ENCODE measurements at regions not wholly inside any gene's neighbourhood (a gene's known extent, or its start where the extent isn't known, plus 50 kb on each side); places are given as distances from the start of the nearest gene placed in this dataset.
"Not testable (repeated sequence)": the region's sequence is repeated elsewhere in the genome, so short reads cannot be mapped to it uniquely, and the experiment has no call there.

DNA sequence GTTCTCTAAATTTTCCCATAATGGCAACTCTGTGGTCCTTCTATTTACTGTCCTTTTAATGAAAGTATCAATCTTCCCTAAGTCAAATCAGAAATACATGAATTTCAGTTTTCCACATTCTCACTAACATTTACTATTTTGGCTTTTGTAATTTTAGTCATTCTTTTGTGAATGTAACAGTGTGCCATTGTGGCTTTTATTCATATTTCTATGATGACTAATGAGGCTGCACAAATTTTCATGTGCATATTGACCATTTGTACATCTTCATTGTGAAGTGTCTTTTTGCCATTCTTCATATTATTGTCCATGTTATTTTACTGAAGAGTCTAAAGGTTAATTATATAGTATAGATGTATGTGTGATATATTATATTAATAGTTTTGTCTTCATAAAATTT lies 431.0 kb upstream of the BRINP3 start:
- no peaks in the 10 kb centered on the region for H3K27me3 Mint-ChIP-seq
- intact Hi-C loops (cut with micrococcal nuclease) = no loop called here
- ATAC-seq = no peak
- H3K27me3 ChIP-seq (ENCODE audit: control insufficient read depth in 2 of 2, insufficient read depth in 2 of 2, low read length in 2 of 2) = no peaks in the 10 kb centered on the region
- H3K27ac ChIP-seq (ENCODE audit: low read depth, low read length) = no peak overlapping the region
- H3K4me1 Mint-ChIP-seq = no peaks in the 10 kb centered on the region
- no peak overlapping the region for H3K4me3 ChIP-seq (ENCODE audit: low read length)
- ChIA-PET POLR2A (no interaction called here), CTCF (interaction anchor here (0.8 kb wide), 1 partner anchor 15 kb away, joined by 3 read pairs; no protein-coding TSS in a partner anchor)
- no peaks in the 10 kb centered on the region for H3K4me1 ChIP-seq (ENCODE audit: control insufficient read depth in 2 of 2, insufficient read depth in 2 of 2, low read length in 2 of 2)
- no peaks in the 10 kb centered on the region for H3K36me3 ChIP-seq (ENCODE audit: control insufficient read depth in 2 of 3, insufficient read depth in 3 of 3, low read length in 3 of 3)
- H3K9me3 ChIP-seq (ENCODE audit: control insufficient read depth in 2 of 3, low read length in 3 of 3) = no peaks in the 10 kb centered on the region
- no peaks in the 10 kb centered on the region for H3K36me3 Mint-ChIP-seq
- DNase-seq = no peak
- no peak overlapping the region for H3K4me3 Mint-ChIP-seq
- H3K27ac Mint-ChIP-seq = no peak overlapping the region
- peaks cover 0 to 15% (median 5%) of the 10 kb centered on the region in 11 donors for H3K9me3 Mint-ChIP-seq

DNA sequence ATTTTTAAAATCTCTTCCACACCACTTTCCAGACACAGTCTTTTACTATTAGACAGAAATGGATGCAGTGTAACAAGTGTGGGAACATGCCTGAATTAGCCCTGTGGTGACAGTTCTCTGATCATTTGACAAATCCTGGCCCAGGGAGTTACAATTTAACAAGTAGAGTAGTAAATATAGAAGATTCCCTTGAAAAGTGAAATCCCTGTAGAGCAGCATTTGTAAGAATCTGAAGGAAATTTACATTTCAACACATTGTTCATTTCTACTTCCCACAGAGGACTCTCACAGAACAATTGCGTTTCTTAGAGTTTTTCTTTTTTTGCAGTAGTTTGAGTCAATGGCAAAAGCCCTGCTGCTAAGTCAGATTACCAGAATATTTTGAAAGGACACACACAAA lies 458.3 kb upstream of the BRINP3 start:
- Histone ChIP-seq H3K27ac (ENCODE audit: low read depth, low read length) (no peak overlapping the region), H3K4me3 (ENCODE audit: low read length) (no peak overlapping the region), H3K4me1 (ENCODE audit: control insufficient read depth in 2 of 2, insufficient read depth in 2 of 2, low read length in 2 of 2) (no peaks in the 10 kb centered on the region), H3K9me3 (ENCODE audit: control insufficient read depth in 2 of 3, low read length in 3 of 3) (peaks cover 0 to 3% (median 0%) of the 10 kb centered on the region in 3 experiments), H3K36me3 (ENCODE audit: control insufficient read depth in 2 of 3, insufficient read depth in 3 of 3, low read length in 3 of 3) (no peaks in the 10 kb centered on the region), H3K27me3 (ENCODE audit: control insufficient read depth in 2 of 2, insufficient read depth in 2 of 2, low read length in 2 of 2) (no peaks in the 10 kb centered on the region)
- CTCF ChIA-PET = no interaction called here
- POLR2A ChIA-PET = no interaction called here
- no peaks in the 10 kb centered on the region for H3K36me3 Mint-ChIP-seq
- no peak overlapping the region for H3K27ac Mint-ChIP-seq
- DNase-seq (no peak), ATAC-seq (no peak)
- H3K27me3 Mint-ChIP-seq = no peaks in the 10 kb centered on the region
- H3K9me3 Mint-ChIP-seq = peaks cover 0 to 8% (median 3%) of the 10 kb centered on the region in 11 donors
- H3K4me1 Mint-ChIP-seq = no peaks in the 10 kb centered on the region
- intact Hi-C loops (cut with micrococcal nuclease) = no loop called here
- no peak overlapping the region for H3K4me3 Mint-ChIP-seq

DNA sequence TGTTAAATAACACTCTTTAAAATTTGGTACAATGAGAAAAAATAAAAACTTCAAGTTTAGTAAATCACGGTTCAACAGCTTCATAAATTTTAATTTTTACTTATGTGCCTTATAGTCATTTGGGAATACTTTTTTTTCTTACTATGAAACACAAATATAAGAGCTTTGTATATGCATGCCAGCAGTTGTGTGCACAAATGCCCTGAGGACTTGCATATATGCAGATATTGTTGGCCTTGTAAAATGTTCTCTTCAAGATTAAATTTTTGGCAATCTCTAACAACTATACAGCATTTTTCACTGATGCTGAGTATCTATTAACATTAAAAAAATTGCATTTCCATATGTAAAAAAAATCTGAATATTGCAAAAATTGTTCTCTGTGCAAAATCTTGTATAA lies 458.7 kb upstream of the BRINP3 start:
- Histone ChIP-seq H3K27me3 (ENCODE audit: control insufficient read depth in 2 of 2, insufficient read depth in 2 of 2, low read length in 2 of 2) (no peaks in the 10 kb centered on the region), H3K4me1 (ENCODE audit: control insufficient read depth in 2 of 2, insufficient read depth in 2 of 2, low read length in 2 of 2) (no peaks in the 10 kb centered on the region), H3K27ac (ENCODE audit: low read depth, low read length) (no peak overlapping the region), H3K36me3 (ENCODE audit: control insufficient read depth in 2 of 3, insufficient read depth in 3 of 3, low read length in 3 of 3) (no peaks in the 10 kb centered on the region), H3K9me3 (ENCODE audit: control insufficient read depth in 2 of 3, low read length in 3 of 3) (peaks cover 0 to 3% (median 0%) of the 10 kb centered on the region in 3 experiments), H3K4me3 (ENCODE audit: low read length) (no peak overlapping the region)
- CTCF ChIA-PET = no interaction called here
- POLR2A ChIA-PET = no interaction called here
- intact Hi-C loops (cut with micrococcal nuclease) = no loop called here
- no peak overlapping the region for H3K4me3 Mint-ChIP-seq
- H3K27ac Mint-ChIP-seq = no peak overlapping the region
- no peaks in the 10 kb centered on the region for H3K27me3 Mint-ChIP-seq
- DNase-seq = no peak
- ATAC-seq = no peak
- no peaks in the 10 kb centered on the region for H3K4me1 Mint-ChIP-seq
- peaks cover 0 to 9% (median 3%) of the 10 kb centered on the region in 11 donors for H3K9me3 Mint-ChIP-seq
- H3K36me3 Mint-ChIP-seq = no peaks in the 10 kb centered on the region

DNA sequence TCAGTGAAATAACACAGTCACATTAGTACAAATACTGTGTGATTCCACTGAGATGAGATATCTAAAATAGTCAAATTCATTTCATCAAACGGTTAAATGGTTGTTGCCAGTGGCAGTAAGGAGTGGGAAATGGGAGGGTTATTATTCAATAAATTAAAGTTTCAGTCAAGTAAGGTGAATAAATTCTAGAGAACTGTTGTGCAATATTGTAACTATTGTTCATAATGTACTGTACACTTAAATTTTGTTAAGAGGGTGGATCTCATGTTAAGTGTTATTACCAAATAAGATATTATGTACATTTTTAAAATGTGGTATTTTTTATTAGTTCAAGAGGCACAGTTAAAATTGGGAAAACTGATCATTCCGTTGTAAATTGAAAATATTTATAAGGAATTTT lies 463.3 kb upstream of the BRINP3 start:
- ATAC-seq (no peak), DNase-seq (no peak)
- no peaks in the 10 kb centered on the region for H3K27me3 ChIP-seq (ENCODE audit: control insufficient read depth in 2 of 2, insufficient read depth in 2 of 2, low read length in 2 of 2)
- H3K4me1 Mint-ChIP-seq = no peaks in the 10 kb centered on the region
- H3K9me3 Mint-ChIP-seq = peaks cover 0 to 15% (median 0%) of the 10 kb centered on the region in 11 donors
- H3K4me3 Mint-ChIP-seq = no peak overlapping the region
- H3K36me3 Mint-ChIP-seq = no peaks in the 10 kb centered on the region
- H3K36me3 ChIP-seq (ENCODE audit: control insufficient read depth in 2 of 3, insufficient read depth in 3 of 3, low read length in 3 of 3) = no peaks in the 10 kb centered on the region
- H3K27ac ChIP-seq (ENCODE audit: low read depth, low read length) = no peak overlapping the region
- no peak overlapping the region for H3K4me3 ChIP-seq (ENCODE audit: low read length)
- no peak overlapping the region for H3K27ac Mint-ChIP-seq
- H3K9me3 ChIP-seq (ENCODE audit: control insufficient read depth in 2 of 3, low read length in 3 of 3) = no peaks in the 10 kb centered on the region
- CTCF ChIA-PET = no interaction called here
- POLR2A ChIA-PET = no interaction called here
- no peaks in the 10 kb centered on the region for H3K27me3 Mint-ChIP-seq
- H3K4me1 ChIP-seq (ENCODE audit: control insufficient read depth in 2 of 2, insufficient read depth in 2 of 2, low read length in 2 of 2) = no peaks in the 10 kb centered on the region
- intact Hi-C loops (cut with micrococcal nuclease) = no loop called here

DNA sequence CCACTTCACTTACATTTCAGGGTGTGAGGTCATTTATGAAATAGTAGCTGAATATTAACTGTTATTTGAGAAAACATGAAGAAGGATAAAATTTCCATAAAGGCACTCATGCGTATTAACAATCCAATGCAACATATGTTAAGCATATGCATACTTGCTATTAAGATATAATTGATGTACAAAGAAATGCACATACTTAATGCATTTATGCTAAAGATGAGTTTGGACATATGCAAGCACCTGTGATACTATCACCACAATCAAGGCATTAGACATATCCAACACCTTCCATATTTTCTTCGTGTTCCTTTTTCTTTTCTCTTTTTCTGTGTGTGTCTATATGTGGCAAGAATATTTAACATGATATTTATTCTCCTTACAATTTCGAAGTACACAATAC lies 464.8 kb upstream of the BRINP3 start:
- no peak for DNase-seq
- Histone ChIP-seq H3K4me1 (ENCODE audit: control insufficient read depth in 2 of 2, insufficient read depth in 2 of 2, low read length in 2 of 2) (no peaks in the 10 kb centered on the region), H3K27ac (ENCODE audit: low read depth, low read length) (no peak overlapping the region), H3K27me3 (ENCODE audit: control insufficient read depth in 2 of 2, insufficient read depth in 2 of 2, low read length in 2 of 2) (no peaks in the 10 kb centered on the region), H3K9me3 (ENCODE audit: control insufficient read depth in 2 of 3, low read length in 3 of 3) (no peaks in the 10 kb centered on the region), H3K36me3 (ENCODE audit: control insufficient read depth in 2 of 3, insufficient read depth in 3 of 3, low read length in 3 of 3) (no peaks in the 10 kb centered on the region), H3K4me3 (ENCODE audit: low read length) (no peak overlapping the region)
- no peaks in the 10 kb centered on the region for H3K36me3 Mint-ChIP-seq
- no peak overlapping the region for H3K4me3 Mint-ChIP-seq
- intact Hi-C loops (cut with micrococcal nuclease) = no loop called here
- H3K4me1 Mint-ChIP-seq = no peaks in the 10 kb centered on the region
- POLR2A ChIA-PET = no interaction called here
- CTCF ChIA-PET = no interaction called here
- no peak for ATAC-seq
- H3K27ac Mint-ChIP-seq = no peak overlapping the region
- H3K27me3 Mint-ChIP-seq = no peaks in the 10 kb centered on the region
- H3K9me3 Mint-ChIP-seq = peaks cover 0 to 15% (median 0%) of the 10 kb centered on the region in 11 donors

GRCh38 chr1:190943722-190944121 lies 466.1 kb upstream of the BRINP3 start:
- intact Hi-C loops (cut with micrococcal nuclease); H3K36me3 Mint-ChIP-seq; H3K4me3 Mint-ChIP-seq; POLR2A ChIA-PET; H3K4me1 Mint-ChIP-seq; H3K27ac Mint-ChIP-seq; H3K27me3 ChIP-seq (ENCODE audit: control insufficient read depth in 2 of 2, insufficient read depth in 2 of 2, low read length in 2 of 2); H3K4me1 ChIP-seq (ENCODE audit: control insufficient read depth in 2 of 2, insufficient read depth in 2 of 2, low read length in 2 of 2); H3K27ac ChIP-seq (ENCODE audit: low read depth, low read length); H3K4me3 ChIP-seq (ENCODE audit: low read length); DNase-seq; H3K27me3 Mint-ChIP-seq; ATAC-seq; CTCF ChIA-PET; H3K36me3 ChIP-seq (ENCODE audit: control insufficient read depth in 2 of 3, insufficient read depth in 3 of 3, low read length in 3 of 3); H3K9me3 ChIP-seq (ENCODE audit: control insufficient read depth in 2 of 3, low read length in 3 of 3): not testable (repeated sequence)
- H3K9me3 Mint-ChIP-seq = peaks cover 0 to 12% (median 0%) of the 10 kb centered on the region in 11 donors

DNA sequence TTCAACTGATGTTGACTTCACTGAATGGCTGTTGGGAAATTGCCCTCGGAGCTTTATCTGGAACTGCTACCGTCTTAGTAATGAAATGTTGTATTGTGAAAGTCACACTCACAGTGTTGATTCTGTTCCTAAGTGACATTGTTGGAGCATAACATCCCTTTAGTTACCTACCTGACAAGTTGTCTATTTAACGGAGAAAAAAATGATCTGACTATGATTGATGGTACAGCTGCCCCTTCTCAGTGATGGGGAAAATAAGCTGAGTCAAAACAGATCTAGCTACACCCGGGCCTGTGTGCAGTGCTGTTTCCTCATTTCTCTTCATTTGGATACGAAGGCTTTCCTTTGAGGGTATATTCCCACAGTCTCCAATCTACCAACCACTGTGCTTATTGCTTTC lies 472.3 kb upstream of the BRINP3 start:
- intact Hi-C loops (cut with micrococcal nuclease) = no loop called here
- Histone ChIP-seq H3K36me3 (ENCODE audit: control insufficient read depth in 2 of 3, insufficient read depth in 3 of 3, low read length in 3 of 3) (no peaks in the 10 kb centered on the region), H3K27me3 (ENCODE audit: control insufficient read depth in 2 of 2, insufficient read depth in 2 of 2, low read length in 2 of 2) (no peaks in the 10 kb centered on the region), H3K27ac (ENCODE audit: low read depth, low read length) (no peak overlapping the region), H3K4me3 (ENCODE audit: low read length) (no peak overlapping the region), H3K4me1 (ENCODE audit: control insufficient read depth in 2 of 2, insufficient read depth in 2 of 2, low read length in 2 of 2) (no peaks in the 10 kb centered on the region), H3K9me3 (ENCODE audit: control insufficient read depth in 2 of 3, low read length in 3 of 3) (no peaks in the 10 kb centered on the region)
- ChIA-PET POLR2A (no interaction called here), CTCF (no interaction called here)
- ATAC-seq (no peak), DNase-seq (no peak)
- no peak overlapping the region for H3K4me3 Mint-ChIP-seq
- H3K9me3 Mint-ChIP-seq = peaks cover 0 to 12% (median 2%) of the 10 kb centered on the region in 11 donors
- no peak overlapping the region for H3K27ac Mint-ChIP-seq
- no peaks in the 10 kb centered on the region for H3K36me3 Mint-ChIP-seq
- no peaks in the 10 kb centered on the region for H3K27me3 Mint-ChIP-seq
- no peaks in the 10 kb centered on the region for H3K4me1 Mint-ChIP-seq

Measured in naive thymus-derived CD4-positive, alpha-beta T cell (primary cell).